ENCODE measurements at regions not wholly inside any gene's neighbourhood (a gene's known extent, or its start where the extent isn't known, plus 50 kb on each side); places are given as distances from the start of the nearest gene placed in this dataset.

DNA sequence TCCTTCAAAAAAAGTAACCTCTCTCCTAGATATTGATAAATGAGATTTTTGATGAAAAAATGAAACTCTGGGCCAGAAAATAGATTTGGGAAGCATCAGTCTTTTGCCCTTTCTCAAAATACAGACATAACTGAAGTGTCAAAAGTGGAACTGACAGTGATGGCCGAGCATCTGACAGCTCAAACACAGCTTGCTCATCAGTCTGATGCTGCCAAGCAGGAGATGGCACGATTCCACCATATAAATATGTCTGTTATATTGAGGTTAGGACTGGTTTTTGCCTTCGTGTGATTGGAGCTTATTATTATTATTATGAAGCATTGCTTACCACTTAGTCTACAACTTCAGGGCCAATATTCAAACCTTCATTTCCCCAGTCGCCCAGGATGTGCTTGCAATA, 152.6 kb upstream of the EPHA3 start:
- no peak for TF ChIP-seq EHMT2 (IDR thresholded peaks at IDR 0.05; ENCODE audit: low read depth)
- TF ChIP-seq NFE2L2 (conservative IDR thresholded peaks at IDR 0.05; ENCODE audit: low read length): no peak
- no peak for TF ChIP-seq RCOR1 (IDR thresholded peaks at IDR 0.05; ENCODE audit: low read depth, low read length)
- no peak for TF ChIP-seq RNF2 (IDR thresholded peaks at IDR 0.05; ENCODE audit: borderline replicate concordance, low read depth)
- no peak for TF ChIP-seq GATA3 (IDR thresholded peaks at IDR 0.05; ENCODE audit: borderline replicate concordance)
- no peak for ATAC-seq
- FAIRE-seq: no peak
- no peaks in the 10 kb centered on the region for H3K9me3 ChIP-seq
- H3K27ac ChIP-seq: no peak overlapping the region
- WGBS (ENCODE audit: missing lambda C conversion rate): 7% methylated on average over 4 of the region's 4 CpGs
- H3K4me3 ChIP-seq: no peak overlapping the region
- no peak for DNase-seq (ENCODE audit: low read depth in 1 of 2, low spot score in 1 of 2)
- POLR2A ChIA-PET: no interaction called here
- CTCF ChIA-PET: no interaction called here
- no peaks in the 10 kb centered on the region for H3K4me1 ChIP-seq
- no peak overlapping the region for H3K4me2 ChIP-seq

- no peak overlapping the region for H3K4me3 ChIP-seq
- H3K4me1 ChIP-seq: no peaks in the 10 kb centered on the region
- ChIA-PET CTCF (no interaction called here), POLR2A (no interaction called here)
- DNase-seq (ENCODE audit: low read depth in 1 of 2, low spot score in 1 of 2): no peak
- H3K27ac ChIP-seq: no peak overlapping the region
- no peak for FAIRE-seq
- ATAC-seq: no peak
- no peak overlapping the region for H3K4me2 ChIP-seq
- H3K9me3 ChIP-seq: no peaks in the 10 kb centered on the region
- TF ChIP-seq ZNF302 (CRISPR knock-in tag; IDR thresholded peaks at IDR 0.05): no peak
- no peak for TF ChIP-seq HOXB5 (CRISPR knock-in tag; IDR thresholded peaks at IDR 0.05)
- no peak for TF ChIP-seq EHF (CRISPR knock-in tag; IDR thresholded peaks at IDR 0.05)
- no peak for TF ChIP-seq ZSCAN20 (CRISPR knock-in tag; IDR thresholded peaks at IDR 0.05)
- TF ChIP-seq TP53 (CRISPR knock-in tag; IDR thresholded peaks at IDR 0.05): no peak
- TF ChIP-seq NPAS2 (CRISPR knock-in tag; IDR thresholded peaks at IDR 0.05; ENCODE audit: borderline replicate concordance): no peak
- TF ChIP-seq FOXS1 (CRISPR knock-in tag; IDR thresholded peaks at IDR 0.05): no peak
- TF ChIP-seq MYC (IDR thresholded peaks at IDR 0.05; ENCODE audit: borderline replicate concordance, low read length): no peak
- WGBS (ENCODE audit: missing lambda C conversion rate): 31% methylated on average over 8 of the region's 8 CpGs
Measured at GRCh38 chr3:88955274-88955673, 152.1 kb upstream of the EPHA3 start.

- FAIRE-seq (no peak), DNase-seq (ENCODE audit: low read depth in 1 of 2, low spot score in 1 of 2) (no peak), ATAC-seq (no peak)
- POLR2A ChIA-PET: no interaction called here
- CTCF ChIA-PET: no interaction called here
- no peaks in the 10 kb centered on the region for H3K4me1 ChIP-seq
- 4% methylated on average over 1 of the region's 1 CpG for WGBS (ENCODE audit: missing lambda C conversion rate)
- no peak overlapping the region for H3K27ac ChIP-seq
- H3K9me3 ChIP-seq: no peaks in the 10 kb centered on the region
- TF ChIP-seq GATA3 (IDR thresholded peaks at IDR 0.05; ENCODE audit: borderline replicate concordance) (no peak), HOXB13 (CRISPR knock-in tag; IDR thresholded peaks at IDR 0.05; ENCODE audit: low read depth) (no peak), JUNB (IDR thresholded peaks at IDR 0.05) (no peak), FOXS1 (CRISPR knock-in tag; IDR thresholded peaks at IDR 0.05) (no peak), EHMT2 (IDR thresholded peaks at IDR 0.05; ENCODE audit: low read depth) (no peak), ZSCAN20 (CRISPR knock-in tag; IDR thresholded peaks at IDR 0.05) (no peak), ESRRA (IDR thresholded peaks at IDR 0.05; ENCODE audit: borderline replicate concordance, low read length) (no peak), RAD21 (conservative IDR thresholded peaks at IDR 0.05 in 1 of 2, IDR thresholded peaks at IDR 0.05 in 1 of 2) (no peak), BHLHE40 (IDR thresholded peaks at IDR 0.05; ENCODE audit: low read depth, low read length) (no peak), PHF8 (IDR thresholded peaks at IDR 0.05; ENCODE audit: borderline replicate concordance, low read depth) (no peak), EP300 (IDR thresholded peaks at IDR 0.05) (no peak), BCL3 (IDR thresholded peaks at IDR 0.05) (no peak)
- no peak overlapping the region for H3K4me3 ChIP-seq
- H3K4me2 ChIP-seq: no peak overlapping the region
Measured at GRCh38 chr3:88957711-88958439, 149.5 kb upstream of the EPHA3 start.
